Endodermal cell (in vitro differentiated cells): ENCODE measurements at regions not wholly inside any gene's neighbourhood (a gene's known extent, or its start where the extent isn't known, plus 50 kb on each side); places are given as distances from the start of the nearest gene placed in this dataset.

Experiments used
- DNase-seq: peaks from one replicate; pipeline ENCODE4 v3.0.0-alpha.2; 2017
- H3K27ac ChIP-seq: 2 replicates; pipeline ENCODE4 v1.5.1; 2013; ENCODE audit warnings: mild to moderate bottlenecking, low read depth, low read length, moderate library complexity
- H3K27me3 ChIP-seq: 2 replicates; pipeline ENCODE4 v1.6.1; 2013; ENCODE audit warnings: mild to moderate bottlenecking, low read length, moderate library complexity; ENCODE audit not compliant: insufficient read depth, control insufficient read depth, poor library complexity, severe bottlenecking
- H3K36me3 ChIP-seq: 2 replicates; pipeline ENCODE4 v1.7.0; 2013; ENCODE audit warnings: mild to moderate bottlenecking, low read length, moderate library complexity; ENCODE audit not compliant: control insufficient read depth, insufficient read depth
- H3K4me1 ChIP-seq: one replicate; pipeline ENCODE4 v1.7.0; 2013; ENCODE audit warnings: low read length; ENCODE audit not compliant: control insufficient read depth, insufficient read depth
- H3K4me3 ChIP-seq: 2 replicates; pipeline ENCODE4 v1.5.1; 2013; ENCODE audit warnings: mild to moderate bottlenecking, low read length, moderate library complexity
- H3K9ac ChIP-seq: 2 replicates; pipeline ENCODE4 v1.6.1; 2013; ENCODE audit warnings: mild to moderate bottlenecking, low read length, moderate library complexity; ENCODE audit not compliant: poor library complexity, severe bottlenecking; ENCODE audit errors: extremely low read depth
- H3K9me3 ChIP-seq: 2 replicates; pipeline ENCODE4 v1.6.1; 2013; ENCODE audit warnings: mild to moderate bottlenecking, low read length, moderate library complexity; ENCODE audit not compliant: control insufficient read depth
- H3K27ac Mint-ChIP-seq: 2 replicates; pipeline ENCODE4 v1.8.0; 2020; ENCODE audit warnings: mixed read lengths
- H3K27me3 Mint-ChIP-seq: 2 replicates; pipeline ENCODE4 v1.8.0; 2021; ENCODE audit warnings: mild to moderate bottlenecking, mixed read lengths; ENCODE audit not compliant: insufficient read depth
- H3K36me3 Mint-ChIP-seq: 2 replicates; pipeline ENCODE4 v1.8.0; 2020; ENCODE audit warnings: low read depth, mixed read lengths
- H3K4me1 Mint-ChIP-seq: 2 replicates; pipeline ENCODE4 v1.8.0; 2020; ENCODE audit warnings: mixed read lengths
- H3K4me3 Mint-ChIP-seq: 2 replicates; pipeline ENCODE4 v1.8.0; 2020; ENCODE audit warnings: mild to moderate bottlenecking, moderate library complexity, mixed read lengths
- H3K9me3 Mint-ChIP-seq: 2 replicates; pipeline ENCODE4 v1.8.0; 2020; ENCODE audit warnings: mild to moderate bottlenecking, mixed read lengths
- CTCF ChIP-seq: fragments of 200-600 bp; sonication (generic); conservative IDR thresholded peaks from 2 replicates; pipeline ENCODE4 v1.5.0; 2021; ENCODE audit warnings: antibody characterized with exemption, mild to moderate bottlenecking
- WGBS, 2 experiments: methylation state at CpG; one replicate each; pipeline versions ENCODE4 v1.1.5 to v1.1.7; 2013; ENCODE audit warnings: missing lambda C conversion rate in 2 of 2, mixed read lengths in 1 of 2; ENCODE audit not compliant: insufficient coverage in 1 of 2, insufficient read length in 1 of 2; 5-methylcytosine and 5-hydroxymethylcytosine counted together

GRCh38 chr22:49408102-49408836 lies 419.4 kb downstream of the BRD1 start:
- no peak for TF ChIP-seq CTCF
- Mint-ChIP-seq H3K27me3 (peaks cover 6% of the 10 kb centered on the region), H3K27ac (no peak overlapping the region), H3K4me1 (no peaks in the 10 kb centered on the region), H3K9me3 (no peaks in the 10 kb centered on the region), H3K4me3 (no peak overlapping the region), H3K36me3 (no peaks in the 10 kb centered on the region)
- H3K9ac ChIP-seq = no peak overlapping the region
- H3K27ac ChIP-seq = no peak overlapping the region
- no peaks in the 10 kb centered on the region for H3K4me1 ChIP-seq
- DNase-seq = peak; percentile 7
- H3K27me3 ChIP-seq = no peaks in the 10 kb centered on the region
- no peaks in the 10 kb centered on the region for H3K36me3 ChIP-seq
- no peak overlapping the region for H3K4me3 ChIP-seq
- no peaks in the 10 kb centered on the region for H3K9me3 ChIP-seq
- WGBS, 2 experiments = 73 to 77% methylated on average over 5 to 7 of the region's 8 CpGs

DNA sequence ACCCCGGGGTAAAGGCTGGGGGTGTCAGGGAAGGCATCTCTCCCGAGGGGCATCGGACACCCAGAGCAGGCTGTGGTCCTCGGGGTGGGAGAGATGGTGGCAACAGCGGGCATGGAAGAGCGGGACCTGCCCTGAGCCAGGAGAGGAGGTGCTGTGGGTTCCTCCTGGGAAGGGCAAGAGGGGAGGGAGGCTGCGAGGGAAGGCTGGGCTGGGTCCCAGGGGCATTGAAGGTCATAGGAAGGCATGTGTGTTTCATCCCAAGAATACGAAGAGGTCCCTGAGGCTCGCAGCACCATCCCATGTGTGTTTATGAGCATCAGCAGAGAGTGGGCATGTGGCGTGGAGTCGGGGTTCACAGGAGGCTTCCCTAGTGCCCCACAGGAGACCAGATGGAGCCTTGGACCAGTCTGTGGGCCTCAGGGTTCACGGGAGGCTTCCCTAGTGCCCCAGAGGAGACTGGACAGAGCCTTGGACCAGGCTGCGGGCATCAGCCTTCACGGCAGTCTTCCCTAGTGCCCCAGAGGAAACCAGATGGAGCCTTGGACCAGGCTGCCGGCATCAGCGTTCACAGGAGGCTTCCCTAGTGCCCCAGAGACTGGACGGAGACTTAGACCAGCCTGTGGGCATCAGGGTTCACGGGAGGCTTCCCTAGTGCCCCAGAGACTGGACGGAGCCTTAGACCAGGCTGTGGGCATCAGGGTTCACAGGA lies 420.6 kb downstream of the BRD1 start:
- Histone ChIP-seq H3K36me3 (no peaks in the 10 kb centered on the region), H3K27ac (no peak overlapping the region), H3K4me1 (no peaks in the 10 kb centered on the region), H3K27me3 (no peaks in the 10 kb centered on the region), H3K9me3 (no peaks in the 10 kb centered on the region), H3K9ac (no peak overlapping the region), H3K4me3 (no peak overlapping the region)
- Mint-ChIP-seq H3K27me3 (peaks cover 6% of the 10 kb centered on the region), H3K9me3 (no peaks in the 10 kb centered on the region), H3K4me3 (no peak overlapping the region), H3K36me3 (no peaks in the 10 kb centered on the region), H3K27ac (no peak overlapping the region), H3K4me1 (no peaks in the 10 kb centered on the region)
- no peak for TF ChIP-seq CTCF
- DNase-seq = no peak
- WGBS, 2 experiments = 91 to 92% methylated on average over 9 to 19 of the region's 19 CpGs

DNA sequence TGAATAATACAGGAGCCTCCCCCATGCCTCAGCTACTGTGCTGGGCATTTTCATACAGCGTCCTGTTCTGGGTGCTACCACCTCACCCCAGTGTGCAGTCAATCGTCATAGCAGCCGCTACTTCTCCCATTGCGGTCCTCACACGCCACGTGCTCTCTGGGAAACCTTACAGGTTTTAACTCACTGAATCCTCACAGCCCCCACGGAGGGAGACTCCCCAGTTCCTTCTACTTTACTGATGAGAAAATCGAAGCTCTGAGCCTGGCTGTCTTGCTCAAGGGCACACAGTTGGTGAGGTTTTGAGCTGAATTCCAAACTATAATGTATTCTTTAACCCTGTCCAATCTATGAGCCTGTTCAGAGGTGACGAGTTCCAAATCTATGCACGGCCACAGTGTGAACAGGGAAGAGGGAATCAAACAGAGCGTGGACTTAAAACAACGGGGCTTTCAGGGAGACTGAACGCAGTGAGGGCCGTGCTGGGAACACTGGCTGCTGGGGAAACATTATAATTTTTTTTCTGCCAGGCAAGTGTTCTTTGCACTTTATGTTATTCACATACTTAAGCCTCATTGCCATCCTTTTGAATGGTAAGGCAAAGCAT lies 421.5 kb downstream of the BRD1 start:
- no peaks in the 10 kb centered on the region for H3K9me3 ChIP-seq
- Mint-ChIP-seq H3K27me3 (peaks cover 6% of the 10 kb centered on the region), H3K27ac (no peak overlapping the region), H3K4me1 (no peaks in the 10 kb centered on the region), H3K36me3 (no peaks in the 10 kb centered on the region), H3K4me3 (no peak overlapping the region), H3K9me3 (no peaks in the 10 kb centered on the region)
- no peak overlapping the region for H3K27ac ChIP-seq
- H3K9ac ChIP-seq = no peak overlapping the region
- no peak overlapping the region for H3K4me3 ChIP-seq
- TF ChIP-seq CTCF = no peak
- H3K36me3 ChIP-seq = no peaks in the 10 kb centered on the region
- 90 to 96% methylated on average over 7 to 14 of the region's 14 CpGs for WGBS, 2 experiments
- H3K27me3 ChIP-seq = no peaks in the 10 kb centered on the region
- DNase-seq = no peak
- no peaks in the 10 kb centered on the region for H3K4me1 ChIP-seq
